ENCODE measurements at regions not wholly inside any gene's neighbourhood (a gene's known extent, or its start where the extent isn't known, plus 50 kb on each side); places are given as distances from the start of the nearest gene placed in this dataset.
A peak's percentile ranks its signal among the peaks of the same experiment; 100 is the strongest.

DNA sequence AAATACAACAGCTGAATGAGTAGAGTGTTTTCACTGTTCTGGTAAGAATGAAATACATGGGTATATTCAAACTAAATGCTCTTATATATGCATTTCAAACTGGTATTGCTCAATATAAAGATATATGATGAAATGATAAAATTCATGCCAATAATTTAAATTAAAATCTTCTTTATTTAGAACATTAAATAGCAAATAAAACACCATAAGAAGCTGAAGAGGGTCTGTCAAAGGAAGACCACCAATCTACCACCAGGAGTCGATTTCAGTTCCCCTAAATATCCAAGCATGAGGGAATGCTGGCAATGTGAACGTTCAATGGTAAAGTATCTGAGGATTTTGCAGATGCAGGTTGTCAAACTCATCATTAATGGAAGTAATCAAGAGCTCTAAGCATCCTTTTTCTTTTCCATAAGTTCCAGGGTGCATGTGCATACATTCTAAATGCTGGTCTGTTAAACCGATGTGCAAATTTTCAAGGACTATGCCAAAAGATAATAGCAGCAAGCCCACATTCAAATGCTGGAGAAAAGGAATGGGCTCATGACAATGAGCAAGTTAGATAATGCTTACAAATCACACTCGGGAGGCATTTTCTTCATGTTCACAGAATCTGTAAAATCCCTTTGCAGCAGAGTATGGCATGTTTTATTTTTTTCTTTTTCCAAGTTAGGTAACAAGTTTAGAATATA is 118.8 kb upstream of the MTAP start:
- intact Hi-C loops (cut with DNase I): no loop called here
- no peak for DNase-seq (ENCODE audit: low spot score)

DNA sequence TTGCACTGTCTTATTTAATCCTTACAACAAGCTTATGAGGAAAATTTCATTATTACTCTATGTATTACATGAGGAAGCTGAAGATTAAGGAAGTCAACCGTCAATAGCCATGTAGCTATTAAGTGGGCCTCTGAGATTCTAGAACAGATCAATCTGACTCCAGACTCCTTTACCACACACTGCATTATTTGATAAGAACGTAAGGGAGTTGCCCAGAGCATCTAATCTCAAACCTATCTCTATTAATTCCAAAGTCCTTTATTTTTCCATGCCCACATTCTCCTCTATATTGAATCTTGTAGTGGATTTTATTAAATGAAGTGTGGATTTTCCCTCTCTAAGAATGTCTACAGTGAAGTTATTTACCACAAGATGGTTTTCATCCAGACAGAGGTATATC is 118.2 kb upstream of the MTAP start:
- intact Hi-C loops (cut with DNase I): no loop called here
- DNase-seq (ENCODE audit: low spot score): no peak

DNA sequence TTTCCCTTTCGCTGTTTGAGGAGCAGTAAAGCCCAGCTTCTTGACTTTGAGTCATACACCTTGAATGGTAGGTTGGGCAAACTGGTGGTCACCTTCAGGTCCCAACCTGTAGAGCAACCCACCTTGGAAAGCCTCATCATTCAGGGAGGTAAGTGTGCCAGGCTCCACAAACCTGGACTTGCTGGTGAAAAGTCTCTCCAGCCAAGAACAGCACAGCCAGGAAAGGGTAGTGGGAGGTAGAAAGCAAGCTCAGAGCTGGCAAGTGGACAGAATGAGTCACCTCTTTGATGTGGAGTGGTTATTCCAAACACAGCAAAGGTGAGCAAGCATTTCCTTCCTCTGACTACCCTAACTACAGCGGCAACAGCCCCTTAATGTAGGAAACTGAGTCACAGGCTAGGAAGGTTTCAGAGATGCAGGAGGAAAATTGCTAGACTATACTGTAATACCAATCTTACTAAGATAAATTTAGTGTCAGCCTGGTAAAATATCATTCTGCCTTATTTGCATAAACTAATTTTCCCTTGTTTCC is 117.5 kb upstream of the MTAP start:
- DNase-seq (ENCODE audit: low spot score): no peak
- intact Hi-C loops (cut with DNase I): no loop called here

DNA sequence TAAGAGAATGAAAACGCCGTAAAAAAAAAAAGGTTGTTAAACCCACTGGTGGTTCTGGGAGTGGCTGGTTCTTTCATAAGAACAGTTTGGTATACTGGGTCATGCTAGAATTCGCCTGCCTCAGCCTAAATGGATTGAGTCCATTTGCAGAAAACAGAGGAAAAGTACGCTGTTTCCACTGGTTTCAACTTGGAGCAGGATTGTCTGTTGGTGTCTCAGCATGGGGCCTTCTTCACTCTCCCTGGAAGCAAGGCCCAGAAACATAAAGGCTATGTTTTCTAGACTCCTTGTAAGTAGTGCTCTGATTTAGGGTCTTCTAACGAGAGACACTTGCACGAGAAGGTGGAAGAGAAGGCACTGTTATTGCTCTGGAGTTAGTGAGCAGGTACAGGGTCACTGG is 116.9 kb upstream of the MTAP start:
- intact Hi-C loops (cut with DNase I): no loop called here
- DNase-seq (ENCODE audit: low spot score): no peak

DNA sequence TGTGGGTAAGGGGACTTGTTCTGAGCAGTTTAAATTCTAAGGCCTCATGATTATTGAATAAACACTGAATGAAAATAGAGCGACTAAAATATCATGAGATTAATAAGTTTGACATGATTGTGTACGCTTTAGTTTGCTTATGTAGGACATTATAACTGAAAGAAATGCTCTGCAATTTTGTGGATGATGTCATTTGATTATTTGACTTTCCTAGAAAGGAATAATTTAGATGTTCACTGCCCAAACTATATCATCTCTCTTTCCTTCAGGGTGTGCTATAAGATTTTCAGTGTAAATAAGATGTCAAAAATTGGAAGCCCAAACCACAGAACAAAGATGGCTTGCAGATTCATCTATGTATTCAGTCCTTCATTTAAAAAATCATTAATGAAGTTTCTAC is 115.7 kb upstream of the MTAP start:
- intact Hi-C loops (cut with DNase I): no loop called here

DNA sequence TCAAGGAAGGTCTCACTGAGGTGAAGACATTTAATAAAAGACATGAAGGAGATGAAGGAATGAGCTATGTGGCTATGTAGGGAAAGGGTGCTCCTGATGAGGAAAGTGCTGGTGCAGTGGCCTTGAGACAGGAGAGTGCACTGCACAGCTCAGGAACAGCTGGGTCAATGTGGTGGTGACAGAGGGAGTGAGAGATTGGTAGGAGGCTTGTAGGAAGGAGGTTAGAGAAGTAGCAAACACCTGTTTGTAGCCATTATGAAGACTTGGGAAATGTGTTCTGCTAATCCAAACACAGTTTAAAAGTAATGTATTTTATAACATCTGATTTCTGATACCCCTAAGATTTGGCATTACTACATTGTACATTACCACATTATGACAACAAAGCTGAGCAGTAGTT is 115.1 kb upstream of the MTAP start:
- intact Hi-C loops (cut with DNase I): no loop called here
- no peak for DNase-seq (ENCODE audit: low spot score)

More for the DNA sequence above, 115.7 kb upstream of the MTAP start:
- no peak for DNase-seq (ENCODE audit: low spot score)

DNA sequence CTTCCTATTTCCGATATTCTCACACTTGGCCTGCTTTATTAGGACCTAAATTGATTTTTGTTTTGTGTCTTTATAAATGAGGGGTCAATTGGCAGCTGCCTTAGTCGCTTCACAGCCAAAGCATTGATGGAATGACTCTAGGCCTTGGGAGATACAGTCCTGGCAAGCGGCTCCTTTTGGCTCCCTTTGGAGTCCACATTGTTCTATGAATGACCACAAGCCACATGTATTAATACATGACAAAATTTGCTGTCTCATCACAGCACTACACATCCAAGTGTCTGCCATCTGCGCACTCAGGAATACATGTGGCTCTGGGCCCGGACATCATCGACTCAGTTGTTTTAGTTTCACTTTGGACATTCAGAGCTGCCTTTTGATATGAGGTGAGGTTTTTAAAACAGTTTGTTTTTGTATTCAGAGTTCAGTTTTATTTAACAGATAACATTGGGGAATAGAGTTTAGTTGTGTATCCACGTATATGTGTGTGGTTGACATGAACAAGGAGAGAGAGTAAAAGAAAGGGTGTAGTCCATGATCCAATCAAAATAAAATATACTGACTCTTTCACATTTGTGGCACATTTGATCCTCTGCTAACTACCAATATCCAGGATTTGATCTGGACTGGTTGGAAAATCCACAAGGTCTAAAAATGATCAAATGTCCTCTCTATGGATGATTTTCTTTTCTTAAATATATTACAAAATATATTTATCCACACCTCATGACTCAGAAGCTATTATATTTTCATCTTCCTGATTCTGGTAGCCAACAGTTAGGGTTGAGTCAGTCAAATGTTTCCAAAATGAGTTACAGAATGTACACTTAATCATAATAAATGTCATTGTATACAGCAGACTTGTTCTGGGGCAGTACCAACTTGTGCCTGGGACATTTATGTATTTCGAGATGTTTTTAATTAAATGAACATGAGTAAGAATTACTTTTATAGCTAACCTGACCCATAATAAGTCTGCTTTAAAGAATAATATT is 114.0 kb upstream of the MTAP start:
- intact Hi-C loops (cut with DNase I): no loop called here
- DNase-seq (ENCODE audit: low spot score): peak; percentile 86

DNA sequence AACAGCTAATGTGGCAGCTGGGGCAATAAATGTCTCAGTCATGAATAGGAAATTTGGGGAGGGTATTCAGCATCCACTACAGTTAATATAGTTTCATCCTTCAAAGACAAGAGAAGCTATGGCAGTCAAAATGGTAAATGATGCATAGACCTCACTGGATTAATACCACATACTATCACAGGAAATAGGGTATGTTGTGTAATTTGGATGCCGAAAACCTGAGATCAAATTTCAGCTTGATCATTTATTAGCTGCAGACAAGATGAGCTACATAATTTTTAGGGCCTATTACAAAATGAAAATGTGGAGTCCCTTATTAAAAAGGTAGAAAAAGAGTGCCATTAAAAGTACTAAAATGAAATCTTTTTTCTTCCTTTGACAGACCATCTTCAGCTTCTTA is 112.6 kb upstream of the MTAP start:
- intact Hi-C loops (cut with DNase I): no loop called here
- DNase-seq (ENCODE audit: low spot score): no peak

DNA sequence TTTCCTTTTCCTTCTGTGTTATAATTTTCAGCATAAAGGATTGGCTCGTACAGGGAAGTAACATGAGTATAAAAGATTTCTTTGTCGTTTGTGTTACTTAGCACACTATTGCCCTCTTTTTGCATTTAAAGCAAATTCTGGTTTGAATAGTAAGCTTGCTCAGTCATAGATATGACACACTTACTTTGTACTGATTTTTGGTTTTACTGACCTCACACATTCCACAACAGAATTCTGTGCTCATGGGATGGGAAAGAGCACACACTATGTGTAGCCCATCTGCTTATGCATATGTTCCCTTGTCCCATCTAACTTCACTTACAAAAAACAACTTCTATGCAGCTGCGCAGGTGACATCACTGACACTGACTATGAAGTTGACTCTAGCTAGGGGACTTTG is 111.9 kb upstream of the MTAP start:
- intact Hi-C loops (cut with DNase I): no loop called here
- no peak for DNase-seq (ENCODE audit: low spot score)

DNA sequence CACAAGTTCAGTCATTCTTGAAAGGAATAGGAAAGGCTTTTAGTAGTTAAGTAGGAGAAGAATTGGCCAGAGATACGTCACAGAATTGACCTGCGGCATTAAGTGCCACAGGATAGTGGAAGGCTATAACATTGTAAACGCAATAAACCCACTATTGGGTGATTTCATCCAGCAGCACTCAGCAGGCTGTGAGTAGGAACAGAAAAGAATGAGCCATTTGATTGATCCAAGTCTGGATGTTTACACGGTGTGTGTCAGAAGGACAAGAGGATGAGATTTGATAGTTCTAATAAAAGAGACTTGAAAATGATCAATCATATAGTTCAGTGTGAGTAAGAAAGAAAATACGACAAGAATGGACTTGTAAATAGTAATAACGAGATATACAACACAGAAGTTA is 110.0 kb upstream of the MTAP start:
- no peak for DNase-seq (ENCODE audit: low spot score)
- intact Hi-C loops (cut with DNase I): no loop called here

DNA sequence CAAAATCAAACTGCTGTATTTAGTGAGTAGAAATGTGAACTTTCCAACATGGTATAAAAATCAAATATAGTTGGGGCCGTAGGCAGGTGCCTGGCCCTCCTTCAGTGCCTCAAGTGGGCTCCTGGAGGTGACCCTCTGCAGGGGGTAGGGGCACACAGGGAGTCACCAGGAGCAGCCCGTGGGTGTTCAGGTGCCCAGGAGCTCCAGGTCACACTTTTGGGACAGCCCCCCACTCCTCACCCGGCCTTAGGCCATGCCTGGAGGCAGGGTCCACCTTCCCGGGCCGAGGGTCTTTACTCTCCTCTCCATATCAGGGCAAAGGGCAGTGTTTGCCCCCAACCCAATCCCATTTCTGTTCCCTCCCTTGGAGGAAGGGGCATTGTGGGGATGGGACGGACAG is 108.0 kb upstream of the MTAP start:
- intact Hi-C loops (cut with DNase I): no loop called here
- no peak for DNase-seq (ENCODE audit: low spot score)

DNA sequence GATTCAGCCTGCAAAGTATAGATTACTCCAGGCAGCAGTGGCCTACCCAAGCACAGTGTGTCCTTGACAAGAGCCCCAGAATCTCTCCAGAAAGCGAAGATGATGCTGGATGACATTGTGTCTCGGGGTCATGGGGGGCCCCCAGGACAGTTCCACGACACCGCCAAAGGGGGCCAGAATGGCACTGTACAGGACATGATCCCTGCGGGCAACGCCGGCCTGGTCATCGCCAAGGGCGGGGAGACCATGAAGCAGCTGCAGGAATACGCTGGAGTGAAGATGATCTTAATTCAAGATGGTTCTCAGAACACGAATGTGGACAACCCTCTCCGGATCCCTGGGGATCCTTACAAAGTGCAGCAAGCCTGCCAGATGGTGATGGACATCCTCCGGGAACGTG is 107.0 kb upstream of the MTAP start:
- no peak for DNase-seq (ENCODE audit: low spot score)
- intact Hi-C loops (cut with DNase I): no loop called here

DNA sequence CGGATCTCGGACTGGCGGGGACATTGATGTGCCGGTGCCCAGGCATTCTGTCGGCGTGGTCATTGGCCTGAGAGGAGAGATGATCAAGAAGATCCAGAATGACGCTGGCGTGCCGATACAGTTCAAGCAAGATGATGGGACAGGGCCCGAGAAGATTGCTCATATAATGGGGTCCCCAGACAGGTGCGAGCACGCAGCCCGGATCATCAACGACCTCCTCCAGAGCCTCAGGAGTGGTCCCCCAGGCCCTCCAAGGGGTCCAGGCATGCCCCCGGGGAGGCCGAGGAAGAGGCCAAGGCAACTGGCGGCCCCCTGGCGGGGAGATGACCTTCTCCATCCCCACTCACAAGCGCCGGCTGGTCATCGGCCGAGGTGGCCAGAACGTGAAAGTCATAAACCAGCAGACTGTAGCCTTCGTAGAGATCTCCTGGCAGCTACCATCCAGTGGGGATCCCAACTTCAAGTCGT is 106.5 kb upstream of the MTAP start:
- DNase-seq (ENCODE audit: low spot score): no peak
- intact Hi-C loops (cut with DNase I): no loop called here

DNA sequence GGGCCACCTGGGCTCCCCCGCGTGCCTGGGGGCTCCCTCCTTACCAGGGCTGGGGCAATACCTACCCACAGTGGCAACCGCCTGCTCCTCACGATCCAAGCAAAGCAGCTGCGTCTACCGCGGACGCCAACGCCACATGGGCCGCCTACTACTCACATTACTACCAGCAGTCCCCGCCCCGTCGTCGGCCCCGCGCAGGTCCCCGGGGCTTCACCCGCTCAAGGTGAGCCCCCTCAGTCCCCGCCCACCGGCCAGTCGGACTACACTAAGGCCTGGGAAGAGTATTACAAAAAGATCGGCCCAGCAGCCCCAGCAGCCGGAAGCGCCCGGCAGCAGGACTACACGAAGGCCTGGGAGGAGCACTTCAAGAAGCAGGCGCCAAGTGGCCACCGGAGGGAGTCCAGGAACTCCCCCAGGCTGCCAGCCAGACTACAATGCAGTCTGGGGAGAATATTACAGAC is 106.0 kb upstream of the MTAP start:
- intact Hi-C loops (cut with DNase I): no loop called here

DNA sequence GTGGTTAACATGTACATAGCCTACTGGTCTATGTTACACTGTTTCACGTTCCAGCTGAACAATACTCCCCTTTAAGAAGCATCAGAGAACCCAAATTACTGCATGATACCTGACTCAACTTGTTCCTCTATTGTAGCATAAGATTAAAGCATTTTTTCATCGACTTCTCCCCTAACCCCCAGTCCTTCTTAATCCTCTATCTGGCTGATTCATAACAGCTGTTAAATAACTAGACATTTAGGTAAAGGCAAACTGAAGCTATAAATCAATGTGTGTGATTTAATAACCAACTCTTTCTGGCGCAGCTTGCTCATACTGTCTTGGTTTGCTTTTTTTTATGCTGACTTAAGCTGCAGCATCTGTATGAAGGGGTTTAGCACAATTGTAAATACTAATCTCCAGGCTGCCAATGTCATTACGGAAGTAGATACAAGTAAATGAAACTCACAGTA is 94.2 kb upstream of the MTAP start:
- intact Hi-C loops (cut with DNase I): no loop called here
- DNase-seq (ENCODE audit: low spot score): no peak

More for the DNA sequence above, 106.0 kb upstream of the MTAP start:
- no peak for DNase-seq (ENCODE audit: low spot score)

DNA sequence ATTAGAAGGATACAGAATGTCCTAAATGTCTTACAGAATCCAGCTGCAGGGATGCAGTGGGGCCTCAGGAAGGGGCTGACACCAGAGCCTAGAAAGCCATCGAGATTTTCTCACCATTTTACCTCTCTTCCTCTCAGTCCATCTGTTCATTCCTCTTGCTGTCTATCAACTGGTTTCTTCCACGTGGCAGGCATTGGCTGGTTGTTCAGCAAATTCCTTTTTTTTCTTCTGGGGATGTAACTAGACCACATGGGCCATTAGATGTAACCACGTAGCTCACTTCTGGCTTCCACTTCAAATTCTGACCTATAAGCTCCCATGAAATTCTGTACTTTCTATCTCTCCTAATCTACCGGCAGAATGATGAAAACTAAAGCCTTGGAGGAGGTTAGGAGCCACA is 93.6 kb upstream of the MTAP start:
- intact Hi-C loops (cut with DNase I): no loop called here
- no peak for DNase-seq (ENCODE audit: low spot score)

DNA sequence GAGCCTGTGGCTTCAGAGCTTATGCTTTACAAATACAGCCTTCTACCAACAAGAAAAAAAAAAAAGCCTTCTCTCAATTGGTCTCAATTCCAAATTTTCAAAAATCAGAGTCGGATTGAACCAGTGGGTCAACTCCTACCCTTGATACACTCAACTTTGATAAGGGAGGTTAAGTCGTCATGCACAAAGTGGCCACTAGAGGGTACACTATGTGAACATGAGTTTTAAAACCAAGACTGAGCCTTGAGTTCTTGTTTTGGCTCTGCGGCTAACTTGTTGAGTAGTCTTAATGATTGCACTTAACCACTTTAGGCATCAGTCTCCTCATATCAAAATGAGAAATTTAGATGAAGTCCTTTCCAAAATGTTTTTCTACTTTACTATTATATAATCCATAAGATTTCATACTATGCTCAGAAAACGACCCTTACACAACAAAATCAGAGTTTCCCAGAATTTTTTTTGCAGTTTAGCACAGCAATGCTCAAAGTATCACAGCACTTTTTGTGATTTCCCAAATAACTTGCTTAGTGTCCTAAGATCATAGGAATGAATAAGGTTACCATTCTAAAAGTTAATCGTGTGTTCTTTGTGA is 92.9 kb upstream of the MTAP start:
- intact Hi-C loops (cut with DNase I): no loop called here
- no peak for DNase-seq (ENCODE audit: low spot score)

DNA sequence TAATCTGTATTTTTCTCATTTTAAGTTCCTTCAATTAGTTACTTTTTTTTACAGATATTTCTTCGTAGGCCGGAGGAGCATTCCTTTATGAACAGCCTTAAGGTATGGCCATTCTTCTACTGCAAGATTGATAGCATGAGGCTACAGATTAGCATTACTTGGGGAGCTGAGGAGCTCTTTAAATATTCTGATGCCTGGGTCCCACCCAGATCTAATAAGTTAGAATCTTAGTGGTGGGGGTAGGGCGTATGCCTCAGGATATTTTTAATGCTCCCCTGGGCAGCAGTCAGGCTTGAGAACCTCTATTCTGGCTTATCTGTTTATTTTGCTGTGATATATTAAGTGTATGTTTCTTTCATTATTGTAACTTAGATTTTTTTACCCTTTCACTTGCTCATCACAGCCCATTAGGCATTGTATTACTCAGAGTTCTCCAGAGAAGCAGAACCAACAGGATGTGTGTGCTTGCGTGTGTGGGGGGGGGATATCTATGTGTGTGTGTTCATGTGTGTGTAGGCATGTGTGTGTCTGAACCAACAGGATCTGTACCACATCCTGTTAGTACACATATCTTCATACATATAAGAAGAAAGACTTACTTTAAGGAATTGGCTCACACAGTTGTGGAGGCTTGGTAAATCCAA is 91.8 kb upstream of the MTAP start:
- no peak for DNase-seq (ENCODE audit: low spot score)
- intact Hi-C loops (cut with DNase I): no loop called here

DNA sequence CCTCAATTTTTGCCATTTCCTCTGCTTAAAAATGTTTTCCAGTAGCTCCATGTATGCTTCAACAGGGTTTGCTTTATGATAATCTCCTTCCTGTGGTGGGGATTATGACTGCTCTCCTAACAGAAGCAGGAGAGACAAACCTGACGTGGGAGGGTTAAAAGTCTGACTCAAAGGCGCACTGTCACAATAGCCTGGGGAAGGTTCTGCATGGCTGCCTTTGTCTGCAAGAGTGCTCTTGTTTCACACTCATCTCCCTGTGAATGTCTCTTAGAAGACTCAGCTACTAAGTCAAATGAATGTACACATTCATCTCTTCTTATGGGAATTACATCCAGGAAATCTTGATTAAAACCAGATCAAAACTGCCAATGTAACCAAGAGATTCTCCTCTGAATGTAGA is 90.9 kb upstream of the MTAP start:
- intact Hi-C loops (cut with DNase I): no loop called here
- no peak for DNase-seq (ENCODE audit: low spot score)
